Skin of body (tissue), 1 donor: ENCODE measurements at regions not wholly inside any gene's neighbourhood (a gene's known extent, or its start where the extent isn't known, plus 50 kb on each side); places are given as distances from the start of the nearest gene placed in this dataset.
"Not testable (repeated sequence)": the region's sequence is repeated elsewhere in the genome, so short reads cannot be mapped to it uniquely, and the experiment has no call there.

Experiments used
- DNase-seq: peaks from one replicate; lab custom pipeline; 2025; lab: John Stamatoyannopoulos, UW

- DNase-seq = no peak
Measured at GRCh38 chr5:71905834-71906711, 187.0 kb downstream of the CARTPT start.

GRCh38 chr5:71907001-71907588, 188.0 kb downstream of the CARTPT start:
- DNase-seq = no peak

DNA sequence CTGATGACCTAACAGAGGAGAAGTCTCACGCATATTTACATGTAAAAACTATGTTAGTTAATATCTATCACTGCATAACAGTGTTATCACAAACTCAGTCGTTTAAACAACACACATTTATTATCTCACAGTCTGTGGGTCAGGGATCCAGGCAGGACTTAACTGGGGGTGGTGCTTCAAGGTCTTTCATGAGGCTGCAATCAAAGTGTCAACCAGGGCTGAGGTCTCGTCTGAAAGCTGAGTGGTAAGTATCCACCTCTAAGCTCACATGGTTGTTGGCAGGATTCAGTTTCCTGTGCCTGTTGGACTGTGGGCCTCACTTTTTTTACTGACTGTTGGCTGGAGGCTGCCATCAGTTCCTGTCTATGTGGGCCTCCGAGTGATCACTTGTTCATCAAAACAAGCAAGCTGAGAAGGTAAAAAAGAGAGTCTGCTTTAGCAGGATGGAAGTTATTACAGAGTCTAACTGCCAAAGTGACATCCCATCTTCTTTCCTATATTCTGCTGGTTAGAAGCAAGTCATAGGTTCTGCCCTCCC, 188.6 kb downstream of the CARTPT start:
- DNase-seq = no peak

- no peak for DNase-seq
Measured at GRCh38 chr5:71910741-71911140, 191.7 kb downstream of the CARTPT start.

DNA sequence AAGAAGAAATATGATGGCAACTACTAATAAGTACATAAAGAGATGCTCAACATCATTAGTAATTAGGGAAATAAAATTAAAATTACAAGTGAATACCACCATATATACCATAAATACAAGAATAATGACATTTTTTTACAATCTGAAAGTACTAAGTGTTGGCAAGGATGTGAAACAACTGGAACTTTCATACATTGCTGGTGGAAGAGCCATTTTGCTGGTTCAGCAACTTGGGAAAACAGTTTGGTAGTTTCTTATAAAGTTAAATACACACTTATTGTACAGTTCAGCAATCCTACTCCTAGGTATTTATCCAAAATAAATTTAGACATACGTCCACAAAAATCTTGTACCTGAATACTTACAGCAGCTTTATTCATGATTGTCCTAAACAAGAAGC, 192.9 kb downstream of the CARTPT start:
- no peak for DNase-seq

GRCh38 chr5:71914281-71914680, 193.0 kb upstream of the MAP1B start:
- no peak for DNase-seq

- peak; percentile 21 for DNase-seq
Measured at GRCh38 chr5:71922584-71923106, 184.6 kb upstream of the MAP1B start.

DNA sequence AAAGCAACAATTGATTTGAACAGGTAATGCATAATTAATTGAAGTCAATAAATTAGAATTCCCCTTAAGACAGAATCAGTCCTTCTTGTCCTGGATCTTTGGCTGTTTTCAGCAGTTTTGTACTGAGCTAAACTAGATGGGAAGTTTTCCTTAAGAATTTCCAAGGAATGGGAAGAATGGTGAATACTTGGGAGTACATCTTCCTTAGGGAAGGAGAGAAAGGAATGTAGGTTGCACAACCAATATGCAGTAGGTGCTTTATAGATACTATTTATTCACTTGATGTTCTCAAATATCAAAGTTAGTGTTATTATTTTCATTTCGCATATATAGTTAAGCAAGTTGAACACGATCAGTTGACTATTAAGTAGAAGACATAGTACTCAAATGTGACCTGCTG, 183.5 kb upstream of the MAP1B start:
- DNase-seq = no peak

DNA sequence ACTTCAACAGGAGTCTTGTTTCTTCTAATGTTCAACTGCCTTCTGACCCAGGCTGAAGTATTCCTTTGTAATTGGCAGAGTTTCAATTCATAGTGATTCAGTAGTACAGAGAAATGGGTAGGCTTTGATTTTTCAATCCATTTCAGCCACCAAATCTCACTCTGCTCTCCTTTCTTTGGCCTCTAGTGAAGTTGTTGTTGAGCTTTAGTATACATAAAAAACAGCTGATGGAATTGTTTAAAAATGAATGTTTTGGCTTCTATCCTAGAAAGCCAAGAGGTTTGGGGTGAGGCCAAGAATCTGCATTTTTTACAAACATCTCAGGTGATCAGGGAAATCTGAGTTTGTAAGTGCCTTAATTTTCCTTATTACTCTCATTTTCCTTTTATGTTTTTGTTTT, 182.9 kb upstream of the MAP1B start:
- DNase-seq = no peak

- peak; percentile 66 for DNase-seq
Measured at GRCh38 chr5:71924980-71925379, 182.3 kb upstream of the MAP1B start.

DNA sequence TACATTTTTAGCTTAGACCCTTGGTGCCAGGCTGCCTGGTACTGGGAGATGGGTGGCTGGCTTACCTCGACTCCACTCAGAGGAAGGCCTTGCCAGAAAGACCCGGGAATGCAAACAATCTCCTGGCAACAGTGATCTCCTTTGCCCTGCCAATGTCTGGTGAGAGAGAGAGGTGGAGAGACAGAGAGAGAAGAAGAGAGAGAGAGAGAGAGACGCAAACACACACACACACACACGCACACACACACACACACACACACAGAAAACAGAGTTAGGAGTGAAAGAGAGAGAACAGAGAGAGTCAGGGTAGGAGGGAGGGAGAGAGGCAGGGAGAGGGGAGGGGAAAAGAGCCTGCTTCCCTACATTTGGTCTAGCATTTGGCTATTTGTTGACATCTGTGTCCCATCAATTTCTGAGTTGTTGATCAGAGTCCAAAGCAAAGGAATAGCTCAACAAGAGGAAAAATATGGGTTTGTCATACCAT, 181.6 kb upstream of the MAP1B start:
- peak; percentile 70 for DNase-seq

GRCh38 chr5:71929003-71929402, 178.3 kb upstream of the MAP1B start:
- DNase-seq = no peak

DNA sequence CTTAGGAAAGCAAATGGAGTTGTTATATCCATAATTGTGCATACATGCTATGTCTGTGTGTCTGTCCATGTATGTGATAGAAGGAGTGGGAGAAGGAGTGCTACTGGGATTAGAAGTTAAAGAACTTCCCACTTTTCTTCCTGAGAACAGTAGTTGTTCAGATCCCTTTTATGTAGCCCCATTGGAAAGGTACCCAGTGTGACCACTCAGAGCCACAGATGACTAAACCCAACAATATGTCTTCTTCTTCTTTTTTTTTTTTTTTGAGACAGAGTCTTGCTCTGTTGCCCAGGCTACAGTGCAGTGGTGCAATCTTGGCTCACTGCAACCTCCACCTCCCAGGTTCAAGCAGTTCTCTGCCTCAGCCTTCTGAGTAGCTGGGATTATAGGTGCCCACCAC, 176.7 kb upstream of the MAP1B start:
- DNase-seq = not testable (repeated sequence)

GRCh38 chr5:71932131-71932654, 175.1 kb upstream of the MAP1B start:
- DNase-seq = no peak

DNA sequence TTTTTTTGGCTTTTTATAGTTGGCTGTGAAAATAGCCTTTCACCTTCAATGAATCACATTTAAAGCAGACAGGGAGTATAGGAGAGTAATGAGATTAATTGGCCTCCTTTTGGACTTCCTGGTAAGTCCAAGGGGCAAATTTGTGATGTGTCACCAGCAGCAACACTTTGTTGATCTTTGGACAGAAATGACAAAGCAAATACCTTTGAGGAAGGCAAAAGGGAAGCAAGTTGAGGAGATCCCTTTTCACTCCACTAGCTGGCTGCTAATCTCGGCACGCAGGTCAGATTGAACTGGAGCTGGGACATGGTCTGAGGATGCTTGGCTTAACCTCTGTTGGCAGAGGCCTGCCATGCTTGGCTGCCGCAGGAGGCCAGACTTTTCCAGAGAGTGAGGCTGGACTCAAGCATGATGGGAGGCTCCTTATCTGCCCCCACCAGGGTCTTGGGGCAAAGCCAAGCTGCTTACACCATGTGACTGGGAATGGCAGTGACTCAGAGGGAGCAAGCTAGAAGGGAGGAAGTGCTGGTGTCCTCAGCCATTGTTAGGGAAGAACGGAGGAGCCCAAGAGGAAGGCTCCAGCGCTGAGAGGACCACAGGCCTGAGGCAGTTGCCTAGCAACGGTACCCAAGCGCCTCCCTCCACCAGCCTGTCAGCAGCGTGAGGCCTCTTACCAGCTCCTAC, 174.5 kb upstream of the MAP1B start:
- no peak for DNase-seq

GRCh38 chr5:71934322-71934721, 173.0 kb upstream of the MAP1B start:
- peak; percentile 54 for DNase-seq

- DNase-seq = no peak
Measured at GRCh38 chr5:71937921-71938698, 169.2 kb upstream of the MAP1B start.

GRCh38 chr5:71938895-71939294, 168.4 kb upstream of the MAP1B start:
- no peak for DNase-seq

GRCh38 chr5:71939452-71940230, 167.6 kb upstream of the MAP1B start:
- DNase-seq = no peak

DNA sequence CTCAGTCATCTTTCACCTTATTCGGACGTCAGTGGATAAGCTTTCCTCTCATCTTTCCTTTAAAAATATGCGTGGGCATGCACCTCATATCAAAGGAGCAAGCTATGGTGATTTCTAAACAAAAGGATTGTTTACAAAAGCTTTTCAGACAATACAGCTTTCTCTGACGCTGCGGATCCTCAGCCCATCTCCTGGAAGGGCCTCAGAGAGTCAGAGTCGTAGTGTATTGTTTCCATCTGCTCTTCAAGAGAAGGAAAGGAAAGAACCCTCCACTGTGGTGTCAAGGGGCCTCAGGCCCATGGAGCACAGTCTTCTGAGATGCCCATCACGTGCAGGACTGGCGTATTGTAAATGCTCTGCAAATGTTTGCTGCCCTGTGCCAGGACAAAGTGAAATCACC, 163.4 kb upstream of the MAP1B start:
- DNase-seq = no peak
